RWPE2 (cell line): ENCODE measurements at regions not wholly inside any gene's neighbourhood (a gene's known extent, or its start where the extent isn't known, plus 50 kb on each side); places are given as distances from the start of the nearest gene placed in this dataset.
"Not testable (repeated sequence)": the region's sequence is repeated elsewhere in the genome, so short reads cannot be mapped to it uniquely, and the experiment has no call there.

ENCODE experiments used
- ATAC-seq: fragments of 200-7000 bp; cut with Tn5 transposase; 3 replicates; pipeline ENCODE4 v1.9.1; 2021; ENCODE audit warnings: low read depth
- DNase-seq: peaks from one replicate; pipeline ENCODE4 v3.0.0-alpha.2; 2020; ENCODE audit warnings: low spot score
- H3K27ac ChIP-seq: fragments of 450-650 bp; 2 replicates; pipeline ENCODE4 v1.5.1; 2017; ENCODE audit warnings: mild to moderate bottlenecking; ENCODE audit not compliant: poor library complexity, severe bottlenecking
- H3K27me3 ChIP-seq: fragments of 250-450 bp; sonication (Bioruptor Pico); 2 replicates; pipeline ENCODE4 v1.5.1; 2021; ENCODE audit warnings: mild to moderate bottlenecking, moderate library complexity; ENCODE audit not compliant: insufficient read depth, poor library complexity, severe bottlenecking
- H3K36me3 ChIP-seq: fragments of 250-450 bp; sonication (Bioruptor Pico); 2 replicates; pipeline ENCODE4 v1.5.1; 2020; ENCODE audit warnings: low read depth, mild to moderate bottlenecking, moderate library complexity
- H3K4me1 ChIP-seq: fragments of 250-450 bp; sonication (Bioruptor Pico); 2 replicates; pipeline ENCODE4 v1.5.1; 2021; ENCODE audit warnings: mild to moderate bottlenecking, moderate library complexity; ENCODE audit not compliant: insufficient read depth, poor library complexity, severe bottlenecking
- H3K4me3 ChIP-seq: fragments of 250-450 bp; sonication (Bioruptor Pico); 2 replicates; pipeline ENCODE4 v1.5.1; 2021; ENCODE audit warnings: mild to moderate bottlenecking, moderate library complexity; ENCODE audit not compliant: severe bottlenecking
- H3K9me3 ChIP-seq: fragments of 250-450 bp; sonication (Bioruptor Pico); 2 replicates; pipeline ENCODE4 v1.5.1; 2021; ENCODE audit warnings: mild to moderate bottlenecking, moderate library complexity; ENCODE audit not compliant: severe bottlenecking
- TF ChIP-seq, protein P1 (sequence below): fragments of 450-650 bp; IDR thresholded peaks from one replicate; pipeline ENCODE4 v1.5.1; 2017; ENCODE audit warnings: mild to moderate bottlenecking, moderate library complexity; ENCODE audit not compliant: poor library complexity, severe bottlenecking

- Histone ChIP-seq H3K27me3 (no peaks in the 10 kb centered on the region), H3K27ac (no peak overlapping the region), H3K4me1 (no peaks in the 10 kb centered on the region), H3K36me3 (no peaks in the 10 kb centered on the region), H3K9me3 (no peaks in the 10 kb centered on the region), H3K4me3 (no peak overlapping the region)
- TF ChIP-seq, protein P1, sequence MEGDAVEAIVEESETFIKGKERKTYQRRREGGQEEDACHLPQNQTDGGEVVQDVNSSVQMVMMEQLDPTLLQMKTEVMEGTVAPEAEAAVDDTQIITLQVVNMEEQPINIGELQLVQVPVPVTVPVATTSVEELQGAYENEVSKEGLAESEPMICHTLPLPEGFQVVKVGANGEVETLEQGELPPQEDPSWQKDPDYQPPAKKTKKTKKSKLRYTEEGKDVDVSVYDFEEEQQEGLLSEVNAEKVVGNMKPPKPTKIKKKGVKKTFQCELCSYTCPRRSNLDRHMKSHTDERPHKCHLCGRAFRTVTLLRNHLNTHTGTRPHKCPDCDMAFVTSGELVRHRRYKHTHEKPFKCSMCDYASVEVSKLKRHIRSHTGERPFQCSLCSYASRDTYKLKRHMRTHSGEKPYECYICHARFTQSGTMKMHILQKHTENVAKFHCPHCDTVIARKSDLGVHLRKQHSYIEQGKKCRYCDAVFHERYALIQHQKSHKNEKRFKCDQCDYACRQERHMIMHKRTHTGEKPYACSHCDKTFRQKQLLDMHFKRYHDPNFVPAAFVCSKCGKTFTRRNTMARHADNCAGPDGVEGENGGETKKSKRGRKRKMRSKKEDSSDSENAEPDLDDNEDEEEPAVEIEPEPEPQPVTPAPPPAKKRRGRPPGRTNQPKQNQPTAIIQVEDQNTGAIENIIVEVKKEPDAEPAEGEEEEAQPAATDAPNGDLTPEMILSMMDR, result no peak
- DNase-seq, result no peak
- no peak for ATAC-seq
These were observed 130.0 kb upstream of the TOX3 start for GRCh38 chr16:52676959-52677358.

- ATAC-seq (no peak), DNase-seq (no peak)
- no peaks in the 10 kb centered on the region for H3K27me3 ChIP-seq
- H3K36me3 ChIP-seq, result no peaks in the 10 kb centered on the region
- no peaks in the 10 kb centered on the region for H3K4me1 ChIP-seq
- no peak overlapping the region for H3K27ac ChIP-seq
- H3K4me3 ChIP-seq, result no peak overlapping the region
- TF ChIP-seq, protein P1, result no peak
- no peaks in the 10 kb centered on the region for H3K9me3 ChIP-seq
These were observed 124.6 kb upstream of the TOX3 start for GRCh38 chr16:52671590-52671989.

- no peaks in the 10 kb centered on the region for H3K4me1 ChIP-seq
- H3K36me3 ChIP-seq, result no peaks in the 10 kb centered on the region
- H3K27ac ChIP-seq, result no peak overlapping the region
- no peaks in the 10 kb centered on the region for H3K9me3 ChIP-seq
- DNase-seq (no peak), ATAC-seq (no peak)
- H3K27me3 ChIP-seq, result peaks cover 4% of the 10 kb centered on the region
- TF ChIP-seq, protein P1, result no peak
- no peak overlapping the region for H3K4me3 ChIP-seq
These were observed 111.0 kb upstream of the TOX3 start for GRCh38 chr16:52657924-52658323.

DNA sequence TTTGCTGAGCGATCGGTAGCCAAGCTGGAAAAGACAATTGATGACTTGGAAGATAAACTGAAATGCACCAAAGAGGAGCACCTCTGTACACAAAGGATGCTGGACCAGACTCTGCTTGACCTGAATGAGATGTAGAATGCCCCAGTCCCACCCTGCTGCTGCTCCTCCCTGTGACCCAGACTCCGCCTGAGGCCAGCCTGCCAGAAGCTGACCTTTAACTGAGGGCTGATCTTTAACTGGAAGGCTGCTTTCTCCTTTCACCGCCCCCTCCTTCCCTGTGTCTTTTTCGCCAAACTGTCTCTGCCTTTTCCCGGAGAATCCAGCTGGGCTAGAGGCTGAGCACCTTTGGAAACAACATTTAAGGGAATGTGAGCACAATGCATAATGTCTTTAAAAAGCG is 109.0 kb upstream of the TOX3 start:
- H3K27me3 ChIP-seq, H3K27ac ChIP-seq, H3K9me3 ChIP-seq, H3K4me3 ChIP-seq, H3K36me3 ChIP-seq, ATAC-seq, DNase-seq, H3K4me1 ChIP-seq: not testable (repeated sequence)

DNA sequence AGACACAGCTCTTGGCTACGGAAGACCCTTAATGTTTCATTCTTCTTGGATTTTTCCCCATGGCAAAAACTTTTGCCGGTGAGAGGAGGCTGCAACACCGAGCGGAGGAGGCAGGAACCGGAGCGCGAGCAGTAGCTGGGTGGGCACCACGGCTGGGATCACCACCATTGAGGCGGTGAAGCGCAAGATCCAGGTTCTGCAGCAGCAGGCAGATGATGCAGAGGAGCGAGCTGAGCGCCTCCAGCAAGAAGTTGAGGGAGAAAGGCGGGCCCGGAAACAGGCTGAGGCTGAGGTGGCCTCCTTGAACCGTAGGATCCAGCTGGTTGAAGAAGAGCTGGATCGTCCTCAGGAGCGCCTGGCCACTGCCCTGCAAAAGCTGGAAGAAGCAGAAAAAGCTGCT is 108.2 kb upstream of the TOX3 start:
- not testable (repeated sequence) for H3K27ac ChIP-seq, H3K9me3 ChIP-seq, H3K27me3 ChIP-seq, H3K4me3 ChIP-seq, DNase-seq, ATAC-seq, H3K36me3 ChIP-seq, H3K4me1 ChIP-seq

GRCh38 chr16:52652033-52652432 is 105.1 kb upstream of the TOX3 start:
- no peaks in the 10 kb centered on the region for H3K9me3 ChIP-seq
- H3K4me3 ChIP-seq, result no peak overlapping the region
- no peak overlapping the region for H3K27ac ChIP-seq
- DNase-seq (no peak), ATAC-seq (no peak)
- H3K4me1 ChIP-seq, result no peaks in the 10 kb centered on the region
- peaks cover 4% of the 10 kb centered on the region for H3K27me3 ChIP-seq
- TF ChIP-seq, protein P1, result no peak
- H3K36me3 ChIP-seq, result no peaks in the 10 kb centered on the region
